ENCODE measurements at regions not wholly inside any gene's neighbourhood (a gene's known extent, or its start where the extent isn't known, plus 50 kb on each side); places are given as distances from the start of the nearest gene placed in this dataset.
"Not testable (repeated sequence)": the region's sequence is repeated elsewhere in the genome, so short reads cannot be mapped to it uniquely, and the experiment has no call there.

GRCh38 chr3:106531771-106532329 is 663.0 kb upstream of the CBLB start:
- TF ChIP-seq SUZ12 (IDR thresholded peaks at IDR 0.05; ENCODE audit: extremely low read depth, insufficient read depth, insufficient read length); ZNF274 (IDR thresholded peaks at IDR 0.05; ENCODE audit: low read depth, low read length); YY1 (IDR thresholded peaks at IDR 0.05; ENCODE audit: insufficient read depth, insufficient read length): not testable (repeated sequence)
